AG08396 (cell line): ENCODE measurements at regions not wholly inside any gene's neighbourhood (a gene's known extent, or its start where the extent isn't known, plus 50 kb on each side); places are given as distances from the start of the nearest gene placed in this dataset.

Experiments used
- DNase-seq: peaks from one replicate; pipeline ENCODE4 v3.0.0; 2012; ENCODE audit warnings: low spot score, mixed read lengths

- DNase-seq, result no peak
Measured at GRCh38 chr5:91727463-91727862, 344.3 kb upstream of the ARRDC3 start.

GRCh38 chr5:91722736-91723467 is 339.8 kb upstream of the ARRDC3 start:
- no peak for DNase-seq

GRCh38 chr5:91712718-91713117 is 329.6 kb upstream of the ARRDC3 start:
- no peak for DNase-seq

GRCh38 chr5:91707521-91707841 is 324.4 kb upstream of the ARRDC3 start:
- DNase-seq, result no peak

- no peak for DNase-seq
Measured at GRCh38 chr5:91706785-91707520, 323.8 kb upstream of the ARRDC3 start.

GRCh38 chr5:91703128-91703527 is 320.0 kb upstream of the ARRDC3 start:
- no peak for DNase-seq

GRCh38 chr5:91699429-91699828 is 316.3 kb upstream of the ARRDC3 start:
- DNase-seq, result no peak

- no peak for DNase-seq
Measured at GRCh38 chr5:91691592-91691991, 308.5 kb upstream of the ARRDC3 start.

- DNase-seq, result no peak
Measured at GRCh38 chr5:91690921-91691320, 307.8 kb upstream of the ARRDC3 start.

- no peak for DNase-seq
Measured at GRCh38 chr5:91687430-91687829, 304.3 kb upstream of the ARRDC3 start.

GRCh38 chr5:91684625-91685024 is 301.5 kb upstream of the ARRDC3 start:
- no peak for DNase-seq

- DNase-seq, result no peak
Measured at GRCh38 chr5:91670563-91670962, 287.4 kb upstream of the ARRDC3 start.

GRCh38 chr5:91670122-91670521 is 287.0 kb upstream of the ARRDC3 start:
- DNase-seq, result no peak

GRCh38 chr5:91668261-91668660 is 285.1 kb upstream of the ARRDC3 start:
- DNase-seq, result no peak

- no peak for DNase-seq
Measured at GRCh38 chr5:91652678-91653077, 269.6 kb upstream of the ARRDC3 start.

GRCh38 chr5:91651704-91652103 is 268.6 kb upstream of the ARRDC3 start:
- DNase-seq, result no peak

- DNase-seq, result no peak
Measured at GRCh38 chr5:91645347-91645746, 262.2 kb upstream of the ARRDC3 start.

GRCh38 chr5:91643797-91644196 is 260.7 kb upstream of the ARRDC3 start:
- DNase-seq, result no peak

- DNase-seq, result no peak
Measured at GRCh38 chr5:91642581-91642980, 259.5 kb upstream of the ARRDC3 start.

- DNase-seq, result peak; percentile 8
Measured at GRCh38 chr5:91641730-91642350, 258.7 kb upstream of the ARRDC3 start.

- no peak for DNase-seq
Measured at GRCh38 chr5:91639744-91640143, 256.6 kb upstream of the ARRDC3 start.

- DNase-seq, result no peak
Measured at GRCh38 chr5:91638010-91638409, 254.9 kb upstream of the ARRDC3 start.

- no peak for DNase-seq
Measured at GRCh38 chr5:91635950-91636734, 253.0 kb upstream of the ARRDC3 start.
